ENCODE measurements at regions not wholly inside any gene's neighbourhood (a gene's known extent, or its start where the extent isn't known, plus 50 kb on each side); places are given as distances from the start of the nearest gene placed in this dataset.
"Not testable (repeated sequence)": the region's sequence is repeated elsewhere in the genome, so short reads cannot be mapped to it uniquely, and the experiment has no call there.

- peaks cover 1% of the 10 kb centered on the region for H3K36me3 Mint-ChIP-seq
- H3K27me3 Mint-ChIP-seq: peaks cover 6% of the 10 kb centered on the region
- no peak overlapping the region for H3K4me3 Mint-ChIP-seq
- no peak for ATAC-seq
- CTCF ChIA-PET: interaction anchor here (1.2 kb wide), 1 partner anchor 66 kb away, joined by 3 read pairs; no protein-coding TSS in a partner anchor
- peaks cover 2% of the 10 kb centered on the region for H3K9me3 Mint-ChIP-seq (ENCODE audit: low read depth)
- H3K27ac Mint-ChIP-seq: no peak overlapping the region
- DNase-seq: no peak
- peaks cover 19% of the 10 kb centered on the region for H3K4me1 Mint-ChIP-seq
These were observed 93.9 kb downstream of the CPN2 start for GRCh38 chr3:194257151-194257621.

GRCh38 chr3:194257916-194258668 lies 93.0 kb downstream of the CPN2 start:
- peaks cover 10% of the 10 kb centered on the region for H3K27me3 Mint-ChIP-seq
- peaks cover 2% of the 10 kb centered on the region for H3K9me3 Mint-ChIP-seq (ENCODE audit: low read depth)
- ATAC-seq (no peak), DNase-seq (no peak)
- peaks cover 1% of the 10 kb centered on the region for H3K36me3 Mint-ChIP-seq
- CTCF ChIA-PET: interaction anchor here (0.9 to 1.3 kb wide), 4 partner anchors 9 to 65 kb away, joined by 3 read pairs; no protein-coding TSS in a partner anchor
- peaks cover 19% of the 10 kb centered on the region for H3K4me1 Mint-ChIP-seq
- no peak overlapping the region for H3K4me3 Mint-ChIP-seq
- H3K27ac Mint-ChIP-seq: no peak overlapping the region

GRCh38 chr3:194259982-194260766 lies 91.0 kb downstream of the CPN2 start:
- H3K27ac Mint-ChIP-seq: no peak overlapping the region
- peaks cover 10% of the 10 kb centered on the region for H3K27me3 Mint-ChIP-seq
- H3K4me3 Mint-ChIP-seq: no peak overlapping the region
- peaks cover 1% of the 10 kb centered on the region for H3K36me3 Mint-ChIP-seq
- H3K9me3 Mint-ChIP-seq (ENCODE audit: low read depth): peaks cover 2% of the 10 kb centered on the region
- CTCF ChIA-PET: interaction anchor here (1.5 kb wide), 1 partner anchor 55 kb away, joined by 3 read pairs; no protein-coding TSS in a partner anchor
- peaks cover 18% of the 10 kb centered on the region for H3K4me1 Mint-ChIP-seq
- ATAC-seq: no peak
- DNase-seq: no peak

DNA sequence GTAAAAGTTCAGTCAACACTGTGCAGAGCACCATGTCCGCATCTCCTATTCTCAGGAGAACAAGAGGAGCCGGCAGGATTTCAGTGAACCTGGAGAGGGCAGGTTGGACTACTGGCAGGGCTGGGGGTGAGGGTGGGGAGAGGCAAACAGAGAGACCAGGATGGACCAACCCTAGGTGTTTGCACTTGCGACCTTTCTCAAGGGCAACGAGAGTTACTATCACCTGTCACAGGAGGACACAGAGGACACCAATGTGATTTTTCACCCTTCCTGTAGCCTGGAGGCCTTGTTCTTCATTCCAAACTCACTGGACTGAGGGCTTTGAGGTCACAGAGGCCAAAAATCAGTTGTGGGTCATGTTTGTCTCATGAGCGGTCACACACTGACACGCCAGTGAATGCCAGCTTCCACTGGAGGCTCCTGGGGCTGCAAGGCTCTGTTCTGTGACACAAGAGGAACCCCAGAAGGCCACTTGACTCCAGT lies 89.5 kb downstream of the CPN2 start:
- Mint-ChIP-seq H3K27me3 (peaks cover 23% of the 10 kb centered on the region), H3K4me3 (no peak overlapping the region), H3K27ac (no peak overlapping the region), H3K4me1 (peaks cover 13% of the 10 kb centered on the region), H3K36me3 (peaks cover 1% of the 10 kb centered on the region), H3K9me3 (ENCODE audit: low read depth) (peaks cover 2% of the 10 kb centered on the region)
- CTCF ChIA-PET: no interaction called here
- ATAC-seq: no peak
- no peak for DNase-seq

- H3K27me3 Mint-ChIP-seq: peaks cover 26% of the 10 kb centered on the region
- ATAC-seq: no peak
- H3K27ac Mint-ChIP-seq: no peak overlapping the region
- peaks cover 8% of the 10 kb centered on the region for H3K4me1 Mint-ChIP-seq
- no peak overlapping the region for H3K4me3 Mint-ChIP-seq
- CTCF ChIA-PET: no interaction called here
- no peak for DNase-seq
- H3K36me3 Mint-ChIP-seq: peaks cover 1% of the 10 kb centered on the region
- peaks cover 2% of the 10 kb centered on the region for H3K9me3 Mint-ChIP-seq (ENCODE audit: low read depth)
These were observed 88.8 kb downstream of the CPN2 start for GRCh38 chr3:194262176-194262924.

GRCh38 chr3:194262925-194263305 lies 88.2 kb downstream of the CPN2 start:
- peaks cover 30% of the 10 kb centered on the region for H3K27me3 Mint-ChIP-seq
- no peak overlapping the region for H3K4me3 Mint-ChIP-seq
- H3K27ac Mint-ChIP-seq: no peak overlapping the region
- H3K4me1 Mint-ChIP-seq: peaks cover 8% of the 10 kb centered on the region
- H3K36me3 Mint-ChIP-seq: no peaks in the 10 kb centered on the region
- CTCF ChIA-PET: no interaction called here
- no peaks in the 10 kb centered on the region for H3K9me3 Mint-ChIP-seq (ENCODE audit: low read depth)
- no peak for DNase-seq
- ATAC-seq: no peak

GRCh38 chr3:194264631-194265504 lies 86.3 kb downstream of the CPN2 start:
- not testable (repeated sequence) for H3K27ac Mint-ChIP-seq; DNase-seq; H3K4me3 Mint-ChIP-seq; ATAC-seq; H3K36me3 Mint-ChIP-seq; H3K9me3 Mint-ChIP-seq (ENCODE audit: low read depth)
- CTCF ChIA-PET: interaction anchor here (0.7 to 1.4 kb wide), 3 partner anchors 16 to 51 kb away, joined by 3 to 5 read pairs (median 4); no protein-coding TSS in a partner anchor
- H3K4me1 Mint-ChIP-seq: peaks cover 17% of the 10 kb centered on the region
- H3K27me3 Mint-ChIP-seq: peaks cover 32% of the 10 kb centered on the region

- Mint-ChIP-seq H3K9me3 (ENCODE audit: low read depth) (no peaks in the 10 kb centered on the region), H3K27ac (no peak overlapping the region), H3K4me1 (peaks cover 19% of the 10 kb centered on the region), H3K27me3 (peaks cover 28% of the 10 kb centered on the region), H3K4me3 (no peak overlapping the region), H3K36me3 (no peaks in the 10 kb centered on the region)
- DNase-seq: no peak
- ATAC-seq: no peak
- CTCF ChIA-PET: interaction anchor here (1.3 kb wide), 1 partner anchor 50 kb away, joined by 4 read pairs; no protein-coding TSS in a partner anchor
These were observed 85.6 kb downstream of the CPN2 start for GRCh38 chr3:194265505-194265892.

DNA sequence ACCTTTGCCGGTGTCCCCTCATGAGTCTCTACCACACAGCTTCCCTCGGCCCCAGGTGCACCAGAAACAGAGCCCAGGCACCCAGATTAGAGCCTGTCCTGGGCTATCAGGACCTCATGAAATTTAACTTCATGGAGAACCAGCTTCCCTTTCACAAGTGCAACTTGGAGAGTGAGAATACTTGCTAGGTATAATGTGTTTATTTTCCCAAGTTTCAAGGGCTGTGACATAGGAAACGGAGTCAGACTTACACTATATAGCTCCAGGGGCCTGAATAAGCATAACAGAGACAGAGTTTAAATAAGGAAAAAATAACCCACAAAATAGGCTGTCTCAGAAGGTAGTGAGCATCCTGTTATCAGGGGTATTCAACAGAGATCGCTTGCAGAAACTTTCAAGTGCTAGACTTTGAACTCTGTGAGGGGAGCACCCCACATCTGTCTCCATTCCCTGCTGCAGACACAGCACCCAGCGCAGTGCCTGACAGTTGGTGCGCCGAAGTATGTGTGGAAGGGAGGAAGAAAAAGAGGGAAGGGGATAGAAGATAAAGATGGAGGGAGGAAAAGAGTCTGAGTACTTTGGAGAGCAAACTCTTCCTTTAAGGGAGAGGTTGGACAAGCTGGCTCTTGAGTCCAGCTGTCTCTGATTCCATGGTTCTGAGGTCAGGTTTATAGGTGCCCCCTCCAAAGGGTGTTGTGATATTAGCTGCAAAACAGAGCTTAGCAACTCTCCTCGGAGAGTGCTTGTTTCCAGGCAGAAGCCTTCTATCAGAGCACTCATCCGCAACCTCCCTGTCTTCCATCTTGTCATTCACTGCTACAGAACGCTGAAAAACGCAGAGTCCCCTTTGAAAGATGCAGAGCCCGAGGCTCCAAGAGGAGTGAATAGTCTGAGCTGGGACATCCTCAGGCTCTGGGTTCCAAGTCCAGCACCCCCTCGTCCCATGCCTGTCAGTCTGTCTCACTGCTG lies 84.8 kb downstream of the CPN2 start:
- H3K36me3 Mint-ChIP-seq: no peaks in the 10 kb centered on the region
- DNase-seq (no peak), ATAC-seq (no peak)
- CTCF ChIA-PET: interaction anchor here (1.1 to 1.3 kb wide), 2 partner anchors 8 to 49 kb away, joined by 3 to 4 read pairs; no protein-coding TSS in a partner anchor
- no peaks in the 10 kb centered on the region for H3K9me3 Mint-ChIP-seq (ENCODE audit: low read depth)
- peaks cover 19% of the 10 kb centered on the region for H3K4me1 Mint-ChIP-seq
- H3K4me3 Mint-ChIP-seq: no peak overlapping the region
- H3K27ac Mint-ChIP-seq: no peak overlapping the region
- peaks cover 30% of the 10 kb centered on the region for H3K27me3 Mint-ChIP-seq

DNA sequence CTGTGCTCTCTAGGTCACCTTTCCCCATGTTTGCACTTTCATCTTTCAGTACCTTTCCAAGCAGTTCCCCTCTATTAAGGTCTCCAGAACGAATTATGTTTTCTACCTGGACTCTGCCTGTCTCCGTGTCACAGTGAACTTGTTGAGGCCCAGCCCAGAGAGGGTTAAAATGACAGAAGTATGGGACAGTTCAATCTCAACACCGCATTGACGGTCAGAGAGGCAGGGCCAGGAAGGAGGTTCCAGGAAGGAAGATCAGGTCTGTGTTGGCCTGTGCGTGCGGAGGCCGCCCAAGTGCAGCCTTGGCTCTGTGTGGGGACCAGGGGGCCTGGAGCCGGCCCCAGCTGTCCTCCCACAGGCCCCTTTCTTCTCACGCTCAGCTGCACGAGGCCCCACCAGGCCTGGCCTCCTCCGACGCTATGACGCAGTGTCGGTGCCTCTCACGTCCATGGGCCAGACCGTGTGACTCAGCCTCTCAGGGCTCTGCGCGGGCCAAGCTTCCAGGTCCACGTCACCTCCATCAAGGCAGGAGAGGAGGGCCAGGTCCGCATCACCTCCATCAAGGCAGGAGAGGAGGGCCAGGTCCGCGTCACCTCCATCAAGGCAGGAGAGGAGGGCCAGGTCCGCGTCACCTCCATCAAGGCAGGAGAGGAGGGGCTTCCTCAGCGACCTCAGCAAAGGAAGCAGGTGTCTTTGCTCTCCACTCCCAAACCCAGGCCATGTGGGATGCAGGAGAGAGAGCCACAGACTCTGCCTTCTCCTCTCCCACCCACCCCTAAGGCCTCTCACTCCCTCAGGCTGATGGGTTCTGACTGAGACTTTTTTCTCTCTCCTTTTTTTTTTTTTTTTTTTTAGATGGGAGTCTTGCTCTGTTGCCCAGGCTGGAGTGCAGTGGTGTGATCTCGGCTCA lies 83.1 kb downstream of the CPN2 start:
- Mint-ChIP-seq H3K9me3 (ENCODE audit: low read depth) (no peaks in the 10 kb centered on the region), H3K36me3 (no peaks in the 10 kb centered on the region), H3K27me3 (peaks cover 26% of the 10 kb centered on the region), H3K4me3 (no peak overlapping the region), H3K27ac (no peak overlapping the region), H3K4me1 (peaks cover 19% of the 10 kb centered on the region)
- no peak for ATAC-seq
- CTCF ChIA-PET: interaction anchor here (1.4 kb wide), 1 partner anchor 42 kb away, joined by 3 read pairs; no protein-coding TSS in a partner anchor
- DNase-seq: no peak
